GM20000 (cell line): ENCODE measurements at regions not wholly inside any gene's neighbourhood (a gene's known extent, or its start where the extent isn't known, plus 50 kb on each side); places are given as distances from the start of the nearest gene placed in this dataset.
A peak's percentile ranks its signal among the peaks of the same experiment; 100 is the strongest.

ENCODE experiments used
- DNase-seq: peaks from one replicate; pipeline ENCODE4 v3.0.0; 2012; ENCODE audit warnings: low spot score
- TF ChIP-seq, protein P1 (sequence below): IDR thresholded peaks from 2 replicates; pipeline ENCODE4 v1.5.1; 2012; ENCODE audit warnings: mild to moderate bottlenecking, control low read depth; ENCODE audit errors: extremely low read depth, missing control alignments

DNA sequence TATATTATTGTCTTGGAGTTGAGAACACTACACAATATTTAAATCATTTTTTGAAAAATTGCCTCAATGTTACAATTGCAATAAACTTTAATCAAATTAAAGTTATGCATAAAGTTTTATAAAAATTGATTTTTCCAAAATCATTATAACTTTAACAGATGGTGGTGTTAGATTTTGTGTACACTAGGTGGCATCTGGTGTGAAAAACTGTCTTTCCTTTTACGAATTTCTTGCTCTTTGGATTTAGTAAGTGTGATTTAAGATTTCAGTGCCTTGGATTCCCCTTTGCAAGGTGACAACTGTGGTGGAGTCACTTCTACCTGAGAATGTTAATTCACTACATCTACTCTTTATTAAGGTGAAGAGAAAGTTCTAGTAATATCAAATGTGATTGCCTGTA lies 91.6 kb downstream of the AREG start:
- TF ChIP-seq, protein P1, sequence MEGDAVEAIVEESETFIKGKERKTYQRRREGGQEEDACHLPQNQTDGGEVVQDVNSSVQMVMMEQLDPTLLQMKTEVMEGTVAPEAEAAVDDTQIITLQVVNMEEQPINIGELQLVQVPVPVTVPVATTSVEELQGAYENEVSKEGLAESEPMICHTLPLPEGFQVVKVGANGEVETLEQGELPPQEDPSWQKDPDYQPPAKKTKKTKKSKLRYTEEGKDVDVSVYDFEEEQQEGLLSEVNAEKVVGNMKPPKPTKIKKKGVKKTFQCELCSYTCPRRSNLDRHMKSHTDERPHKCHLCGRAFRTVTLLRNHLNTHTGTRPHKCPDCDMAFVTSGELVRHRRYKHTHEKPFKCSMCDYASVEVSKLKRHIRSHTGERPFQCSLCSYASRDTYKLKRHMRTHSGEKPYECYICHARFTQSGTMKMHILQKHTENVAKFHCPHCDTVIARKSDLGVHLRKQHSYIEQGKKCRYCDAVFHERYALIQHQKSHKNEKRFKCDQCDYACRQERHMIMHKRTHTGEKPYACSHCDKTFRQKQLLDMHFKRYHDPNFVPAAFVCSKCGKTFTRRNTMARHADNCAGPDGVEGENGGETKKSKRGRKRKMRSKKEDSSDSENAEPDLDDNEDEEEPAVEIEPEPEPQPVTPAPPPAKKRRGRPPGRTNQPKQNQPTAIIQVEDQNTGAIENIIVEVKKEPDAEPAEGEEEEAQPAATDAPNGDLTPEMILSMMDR, result no peak
- no peak for DNase-seq

DNA sequence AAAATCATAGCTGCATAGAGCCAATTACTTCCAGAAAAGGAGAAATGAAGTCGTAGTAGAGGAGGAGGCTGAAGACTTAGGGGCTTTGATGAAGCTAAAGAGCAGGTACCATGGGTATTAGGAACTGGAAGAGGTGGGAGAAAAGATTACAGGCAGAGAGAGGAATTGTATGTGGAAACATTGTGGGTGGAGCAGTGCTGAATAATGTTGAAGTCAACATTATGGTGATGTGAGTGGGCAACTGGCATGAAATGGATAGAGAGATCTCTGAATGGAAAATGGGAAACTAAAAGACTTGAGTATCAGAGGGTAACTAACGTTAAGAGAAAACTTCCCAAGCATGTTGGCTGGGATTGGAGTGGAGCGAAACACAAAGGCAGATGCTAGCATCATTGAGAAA lies 92.5 kb downstream of the AREG start:
- DNase-seq, result no peak
- TF ChIP-seq, protein P1, result no peak

DNA sequence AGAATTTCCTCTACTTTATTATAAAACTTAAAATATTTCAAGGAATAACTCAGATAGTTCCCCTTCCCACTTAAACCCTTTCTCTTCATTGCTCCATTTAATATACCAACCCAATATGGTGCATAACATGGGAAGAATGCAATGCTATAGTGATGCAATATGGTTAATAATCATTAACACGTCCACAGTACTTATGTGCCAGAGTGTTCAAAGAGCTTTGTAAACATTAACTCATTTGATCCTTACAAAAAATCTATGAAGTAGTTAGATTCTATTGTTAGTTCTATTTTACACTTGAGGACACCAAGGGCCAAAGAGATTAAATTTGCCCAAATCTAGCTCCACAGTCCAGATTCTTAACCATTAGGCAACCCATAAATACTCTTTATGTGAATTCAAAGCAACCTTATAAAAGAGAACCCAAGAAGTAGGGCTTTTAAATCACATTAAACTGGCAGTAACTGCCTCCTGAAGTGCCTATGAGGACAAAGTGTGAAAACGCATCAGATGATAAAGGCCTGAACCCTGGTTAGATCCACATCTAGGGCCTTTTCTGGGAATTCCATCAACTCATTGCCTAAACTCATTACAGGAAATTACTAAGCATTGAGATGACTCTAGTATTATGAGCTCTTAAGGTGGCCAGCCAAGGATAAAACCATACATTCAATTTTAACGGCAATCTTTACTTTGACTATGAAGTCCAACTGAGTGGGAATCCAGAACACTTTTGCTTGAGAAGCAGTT lies 94.3 kb downstream of the AREG start:
- no peak for DNase-seq
- TF ChIP-seq, protein P1, result no peak

DNA sequence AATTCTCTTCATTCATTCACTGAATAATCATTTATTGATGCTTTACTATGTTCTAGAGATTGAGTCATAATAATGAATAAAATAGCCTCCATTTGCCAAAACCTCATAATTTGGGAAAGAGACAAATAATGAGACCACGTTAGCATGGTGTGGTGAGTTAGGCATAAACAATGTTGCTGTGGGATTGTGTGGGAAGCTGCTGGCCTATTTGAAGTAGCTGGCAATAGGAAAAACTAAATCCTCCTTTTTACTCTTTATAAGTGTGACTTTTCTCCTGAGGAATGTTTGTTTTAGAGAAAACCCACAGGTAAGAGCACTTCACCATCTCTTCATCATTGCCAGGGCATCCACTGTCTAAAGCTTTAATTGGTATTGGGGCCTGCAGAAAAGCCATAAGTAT lies 95.3 kb downstream of the AREG start:
- TF ChIP-seq, protein P1, result no peak
- no peak for DNase-seq

DNA sequence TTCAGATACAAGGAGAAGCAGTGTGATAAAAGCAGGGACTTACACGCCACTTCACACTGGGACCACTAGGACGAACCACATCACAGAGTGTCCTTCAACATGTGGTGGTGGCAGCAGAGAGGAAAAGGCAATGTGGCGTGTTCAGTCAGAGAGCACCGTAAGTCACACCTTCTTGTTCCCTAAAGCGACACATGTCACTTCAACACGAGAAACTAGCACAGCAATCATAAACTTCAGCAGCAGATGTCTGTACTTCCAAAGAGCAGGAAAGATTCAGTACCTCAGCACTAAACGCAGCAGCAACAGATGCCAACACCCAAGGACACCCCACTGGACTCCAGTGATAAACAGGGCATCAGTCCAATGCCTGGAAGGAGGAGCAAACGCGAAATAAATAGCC lies 96.7 kb downstream of the AREG start:
- no peak for DNase-seq
- TF ChIP-seq, protein P1, result no peak

DNA sequence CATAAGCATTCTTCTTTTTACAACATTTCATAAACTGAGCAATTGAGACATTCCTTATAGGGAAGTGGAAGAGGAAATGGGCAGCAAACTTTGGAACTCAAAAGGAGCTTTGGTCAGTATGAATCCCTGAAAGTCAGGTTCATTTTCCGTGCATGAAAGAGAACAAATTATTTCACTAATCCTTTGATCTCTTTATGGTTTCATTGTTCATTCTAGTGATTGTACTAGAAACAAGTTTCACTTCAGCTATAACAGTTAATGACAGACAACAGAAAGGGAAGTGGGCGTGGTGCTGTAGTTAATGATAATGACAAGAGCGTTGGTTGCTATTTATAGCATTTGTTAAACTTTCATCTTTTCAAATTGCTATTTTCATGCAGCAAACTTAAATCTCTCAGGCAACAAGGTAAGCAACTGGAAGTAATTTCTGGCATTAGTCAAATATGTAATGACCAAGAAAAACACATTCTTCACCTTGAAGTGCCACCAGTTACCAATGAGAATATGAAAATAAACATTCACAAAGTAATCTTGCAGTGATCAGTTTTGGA lies 98.4 kb downstream of the AREG start:
- peak; percentile 7 for DNase-seq
- TF ChIP-seq, protein P1, result no peak

DNA sequence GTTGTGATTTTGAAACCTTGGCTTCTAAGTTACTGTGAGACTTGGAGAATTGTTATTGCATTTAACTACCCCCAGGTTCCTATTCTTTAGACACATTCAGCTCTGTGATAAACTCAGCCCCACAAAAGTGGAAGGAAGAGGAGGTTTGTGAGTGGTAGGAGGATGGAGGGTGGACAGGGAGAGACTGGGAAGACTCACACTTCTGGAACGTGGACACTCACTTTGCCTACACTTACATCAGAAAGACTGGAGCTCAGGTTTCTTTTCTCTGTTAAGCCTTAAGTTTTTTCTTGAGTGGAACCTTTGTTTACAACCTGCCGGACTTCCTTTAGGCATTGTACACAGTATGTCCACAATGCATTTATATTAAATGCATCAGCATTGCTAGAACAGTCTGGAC lies 99.0 kb downstream of the AREG start:
- TF ChIP-seq, protein P1, result no peak
- no peak for DNase-seq
